DND-41 (cell line): ENCODE measurements at regions not wholly inside any gene's neighbourhood (a gene's known extent, or its start where the extent isn't known, plus 50 kb on each side); places are given as distances from the start of the nearest gene placed in this dataset.
"Not testable (repeated sequence)": the region's sequence is repeated elsewhere in the genome, so short reads cannot be mapped to it uniquely, and the experiment has no call there.

Experiments
- ATAC-seq: fragments of 200-7000 bp; cut with Tn5 transposase; 3 replicates; pipeline ENCODE4 v1.9.1; 2021; ENCODE audit warnings: low read depth; ENCODE audit not compliant: insufficient read depth
- DNase-seq: peaks from one replicate; pipeline ENCODE4 v3.0.0-alpha.2; 2020
- H2AFZ ChIP-seq: 2 replicates; pipeline ENCODE4 v1.6.0; 2012; ENCODE audit warnings: low read depth, low read length
- H3K27ac ChIP-seq: 2 replicates; pipeline ENCODE4 v1.5.1; 2012; ENCODE audit warnings: low read length, inconsistent platforms
- H3K27me3 ChIP-seq: fragments of 200-600 bp; sonication (generic); 2 replicates; pipeline ENCODE4 v1.6.0; 2012; ENCODE audit warnings: low read length, mild to moderate bottlenecking, inconsistent platforms; ENCODE audit not compliant: insufficient read depth, poor library complexity
- H3K36me3 ChIP-seq: 2 replicates; pipeline ENCODE4 v1.5.1; 2012; ENCODE audit warnings: low read length, inconsistent platforms; ENCODE audit not compliant: insufficient read depth
- H3K4me1 ChIP-seq: 2 replicates; pipeline ENCODE4 v1.5.1; 2012; ENCODE audit warnings: mild to moderate bottlenecking, low read length; ENCODE audit not compliant: insufficient read depth
- H3K4me2 ChIP-seq: 2 replicates; pipeline ENCODE4 v1.6.0; 2012; ENCODE audit warnings: mild to moderate bottlenecking, moderate library complexity, low read length, inconsistent platforms; ENCODE audit not compliant: insufficient read depth
- H3K4me3 ChIP-seq, 2 experiments: fragments of 200-600 bp in 1 of 2; shearing (Covaris generic) in 1 of 2; 2 replicates each; pipeline ENCODE4 v1.5.1; 2012 to 2016; ENCODE audit warnings: inconsistent platforms in 2 of 2, low read length in 2 of 2, mild to moderate bottlenecking in 2 of 2, low read depth in 1 of 2, moderate library complexity in 1 of 2
- H3K79me2 ChIP-seq: 2 replicates; pipeline ENCODE4 v1.6.0; 2012; ENCODE audit warnings: low read length, inconsistent platforms; ENCODE audit not compliant: insufficient read depth
- H3K9ac ChIP-seq: 2 replicates; pipeline ENCODE4 v1.6.0; 2012; ENCODE audit warnings: low read depth, mild to moderate bottlenecking, inconsistent platforms, low read length, moderate library complexity
- H3K9me3 ChIP-seq: 2 replicates; pipeline ENCODE4 v1.5.1; 2012; ENCODE audit warnings: low read length, moderate library complexity, mild to moderate bottlenecking, inconsistent platforms; ENCODE audit not compliant: insufficient read depth, severe bottlenecking
- H4K20me1 ChIP-seq: 2 replicates; pipeline ENCODE4 v1.6.0; 2012; ENCODE audit warnings: low read length; ENCODE audit not compliant: insufficient read depth
- CTCF ChIP-seq: IDR thresholded peaks from 2 replicates; pipeline ENCODE4 v1.5.1; 2012; ENCODE audit warnings: borderline replicate concordance, low read length, moderate library complexity, mild to moderate bottlenecking; ENCODE audit not compliant: poor library complexity, severe bottlenecking; ENCODE audit errors: extremely low read depth
- EZH2 ChIP-seq: IDR thresholded peaks from 3 replicates; pipeline ENCODE4 v1.6.1; 2012; ENCODE audit warnings: borderline replicate concordance, low read depth, mild to moderate bottlenecking, moderate library complexity, low read length, inconsistent platforms; ENCODE audit not compliant: severe bottlenecking

GRCh38 chr5:126125407-126125806, 297.8 kb upstream of the GRAMD2B start:
- DNase-seq = no peak
- Histone ChIP-seq H2AFZ (no peak overlapping the region), H3K79me2 (no peaks in the 10 kb centered on the region), H3K4me1 (peaks cover 23% of the 10 kb centered on the region), H3K27ac (no peak overlapping the region), H4K20me1 (no peaks in the 10 kb centered on the region), H3K36me3 (no peaks in the 10 kb centered on the region), H3K4me2 (no peak overlapping the region), H3K27me3 (no peaks in the 10 kb centered on the region), H3K4me3 (no peak overlapping the region), H3K9ac (no peak overlapping the region), H3K9me3 (no peaks in the 10 kb centered on the region)
- ATAC-seq = no peak
- TF ChIP-seq CTCF = no peak
- no peak for TF ChIP-seq EZH2

GRCh38 chr5:126126574-126126973, 296.6 kb upstream of the GRAMD2B start:
- Histone ChIP-seq H3K9me3 (no peaks in the 10 kb centered on the region), H3K27me3 (no peaks in the 10 kb centered on the region), H3K4me2 (no peak overlapping the region), H3K4me1 (peaks cover 23% of the 10 kb centered on the region), H4K20me1 (no peaks in the 10 kb centered on the region), H3K36me3 (no peaks in the 10 kb centered on the region), H3K9ac (no peak overlapping the region), H3K79me2 (no peaks in the 10 kb centered on the region), H3K4me3 (no peak overlapping the region), H3K27ac (no peak overlapping the region), H2AFZ (no peak overlapping the region)
- no peak for DNase-seq
- TF ChIP-seq CTCF (no peak), EZH2 (no peak)
- ATAC-seq = no peak

- H3K4me2 ChIP-seq, ATAC-seq, H3K9ac ChIP-seq, DNase-seq, H3K27ac ChIP-seq, H4K20me1 ChIP-seq, H3K27me3 ChIP-seq, H3K36me3 ChIP-seq, H2AFZ ChIP-seq, H3K9me3 ChIP-seq, H3K79me2 ChIP-seq, H3K4me3 ChIP-seq: not testable (repeated sequence)
- H3K4me1 ChIP-seq = peaks cover 23% of the 10 kb centered on the region
Observed at GRCh38 chr5:126127371-126127770, 295.8 kb upstream of the GRAMD2B start.

DNA sequence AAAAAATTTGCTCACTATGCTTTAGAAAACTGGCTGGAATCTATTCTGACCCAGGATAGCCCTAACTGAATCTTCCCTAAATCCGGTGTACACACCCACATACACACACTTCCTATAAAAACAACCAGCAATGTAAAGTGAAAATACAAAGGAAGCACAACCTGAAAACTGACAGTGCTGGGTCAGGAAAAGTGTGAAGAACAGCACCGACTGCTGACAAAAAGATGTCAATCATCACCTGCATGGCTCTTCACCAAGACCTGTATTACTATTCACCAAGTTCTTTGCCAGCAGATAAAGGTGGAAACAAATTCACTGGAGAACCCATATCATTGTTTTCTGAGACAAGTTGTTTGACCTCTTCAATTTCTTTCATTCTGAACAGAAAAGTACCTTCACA, 293.8 kb upstream of the GRAMD2B start:
- no peak overlapping the region for H3K4me3 ChIP-seq
- DNase-seq (no peak), ATAC-seq (no peak)
- no peak overlapping the region for H2AFZ ChIP-seq
- no peaks in the 10 kb centered on the region for H3K9me3 ChIP-seq
- H3K9ac ChIP-seq = no peak overlapping the region
- H4K20me1 ChIP-seq = no peaks in the 10 kb centered on the region
- peaks cover 7% of the 10 kb centered on the region; the same call in 1 of the 2 replicates for H3K4me1 ChIP-seq
- no peak overlapping the region for H3K4me2 ChIP-seq
- no peak for TF ChIP-seq CTCF
- TF ChIP-seq EZH2 = no peak
- H3K27ac ChIP-seq = no peak overlapping the region
- H3K36me3 ChIP-seq = no peaks in the 10 kb centered on the region
- no peaks in the 10 kb centered on the region for H3K27me3 ChIP-seq
- no peaks in the 10 kb centered on the region for H3K79me2 ChIP-seq
